ENCODE measurements at regions not wholly inside any gene's neighbourhood (a gene's known extent, or its start where the extent isn't known, plus 50 kb on each side); places are given as distances from the start of the nearest gene placed in this dataset.

GRCh38 chr3:168977716-168978374, 685.7 kb downstream of the MECOM start:
- TF ChIP-seq, protein P1, sequence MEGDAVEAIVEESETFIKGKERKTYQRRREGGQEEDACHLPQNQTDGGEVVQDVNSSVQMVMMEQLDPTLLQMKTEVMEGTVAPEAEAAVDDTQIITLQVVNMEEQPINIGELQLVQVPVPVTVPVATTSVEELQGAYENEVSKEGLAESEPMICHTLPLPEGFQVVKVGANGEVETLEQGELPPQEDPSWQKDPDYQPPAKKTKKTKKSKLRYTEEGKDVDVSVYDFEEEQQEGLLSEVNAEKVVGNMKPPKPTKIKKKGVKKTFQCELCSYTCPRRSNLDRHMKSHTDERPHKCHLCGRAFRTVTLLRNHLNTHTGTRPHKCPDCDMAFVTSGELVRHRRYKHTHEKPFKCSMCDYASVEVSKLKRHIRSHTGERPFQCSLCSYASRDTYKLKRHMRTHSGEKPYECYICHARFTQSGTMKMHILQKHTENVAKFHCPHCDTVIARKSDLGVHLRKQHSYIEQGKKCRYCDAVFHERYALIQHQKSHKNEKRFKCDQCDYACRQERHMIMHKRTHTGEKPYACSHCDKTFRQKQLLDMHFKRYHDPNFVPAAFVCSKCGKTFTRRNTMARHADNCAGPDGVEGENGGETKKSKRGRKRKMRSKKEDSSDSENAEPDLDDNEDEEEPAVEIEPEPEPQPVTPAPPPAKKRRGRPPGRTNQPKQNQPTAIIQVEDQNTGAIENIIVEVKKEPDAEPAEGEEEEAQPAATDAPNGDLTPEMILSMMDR (conservative IDR thresholded peaks at IDR 0.05; ENCODE audit: low read depth, low read length) = no peak
- TF ChIP-seq POLR2A (IDR thresholded peaks at IDR 0.05; ENCODE audit: low read depth, low read length) = no peak
- TF ChIP-seq FOS (IDR thresholded peaks at IDR 0.05; ENCODE audit: low read depth, low read length) = no peak
- no peak for TF ChIP-seq RAD21 (IDR thresholded peaks at IDR 0.05; ENCODE audit: low read length)
- no peak for TF ChIP-seq CEBPB (IDR thresholded peaks at IDR 0.05; ENCODE audit: low read depth, low read length)
- no peak for TF ChIP-seq MAFK (IDR thresholded peaks at IDR 0.05; ENCODE audit: low read depth, low read length)
- TF ChIP-seq RFX5 (IDR thresholded peaks at IDR 0.05; ENCODE audit: low read depth, low read length) = no peak
- TF ChIP-seq MXI1 (IDR thresholded peaks at IDR 0.05; ENCODE audit: borderline replicate concordance, low read depth, low read length) = no peak
- TF ChIP-seq RCOR1 (IDR thresholded peaks at IDR 0.05; ENCODE audit: insufficient replicate concordance, low read length) = no peak
- no peak for TF ChIP-seq BHLHE40 (IDR thresholded peaks at IDR 0.05; ENCODE audit: low read depth, low read length)
